Fibroblast of pulmonary artery (primary cell): ENCODE measurements at regions not wholly inside any gene's neighbourhood (a gene's known extent, or its start where the extent isn't known, plus 50 kb on each side); places are given as distances from the start of the nearest gene placed in this dataset.

Experiments
- DNase-seq: peaks from one replicate; pipeline ENCODE4 v3.0.0-alpha.2; 2010; ENCODE audit warnings: low read depth
- H3K4me3 ChIP-seq: replicated peaks from 2 replicates; pipeline ENCODE4 v1.5.1; 2011; ENCODE audit warnings: low read depth, mild to moderate bottlenecking, control low read depth, low read length, moderate library complexity
- CTCF ChIP-seq: IDR thresholded peaks from 2 replicates; pipeline ENCODE4 v1.5.1; 2011; ENCODE audit warnings: mild to moderate bottlenecking, control low read depth, low read length, inconsistent platforms; ENCODE audit errors: missing control alignments

DNA sequence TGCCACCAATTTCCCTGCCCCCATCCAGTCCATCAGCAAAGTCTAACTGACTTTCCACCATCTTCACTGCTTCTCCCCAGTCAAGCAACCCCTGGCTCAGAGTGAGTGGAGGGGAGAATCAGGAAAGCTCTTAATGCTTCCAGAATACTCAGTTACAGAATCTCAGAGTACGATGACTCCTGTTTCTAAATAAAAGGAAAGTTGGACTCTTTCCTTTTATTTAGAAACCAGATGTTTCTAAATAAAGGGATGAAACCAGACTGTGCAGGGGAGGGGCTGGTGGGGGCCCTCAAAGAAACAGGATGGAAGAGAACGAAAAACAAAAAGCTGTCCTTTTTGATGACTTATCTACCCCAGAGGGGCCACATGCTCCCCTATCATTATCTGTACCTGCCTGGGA is 85.2 kb upstream of the PPM1J start:
- no peak overlapping the region for H3K4me3 ChIP-seq
- TF ChIP-seq CTCF: no peak
- DNase-seq: no peak

- no peak for DNase-seq
- TF ChIP-seq CTCF: no peak
- H3K4me3 ChIP-seq: no peak overlapping the region
Measured at GRCh38 chr1:112798292-112798691, 83.2 kb upstream of the PPM1J start.

DNA sequence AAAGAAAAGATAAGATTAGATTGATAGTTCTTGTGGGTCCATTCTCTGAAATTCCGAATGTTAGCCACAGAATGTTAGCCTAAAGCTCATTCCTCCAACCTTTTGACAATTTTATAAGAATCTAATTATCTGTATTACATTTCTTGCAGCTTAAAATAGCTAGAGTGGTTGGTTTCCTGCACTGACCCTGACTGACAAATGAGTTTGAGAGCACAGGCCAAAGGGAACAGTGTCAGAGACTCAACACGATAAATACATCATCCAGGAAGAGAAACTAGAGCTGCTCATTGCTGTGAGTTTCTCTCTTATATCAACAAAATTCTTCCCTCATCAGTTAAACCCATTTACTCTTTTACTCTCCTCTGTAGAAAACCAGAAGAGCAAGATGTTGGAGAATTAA is 82.1 kb upstream of the PPM1J start:
- no peak for TF ChIP-seq CTCF
- no peak for DNase-seq

GRCh38 chr1:112794654-112795239 is 79.6 kb upstream of the PPM1J start:
- no peak overlapping the region for H3K4me3 ChIP-seq
- TF ChIP-seq CTCF: no peak
- DNase-seq: no peak

More for the DNA sequence above, 82.1 kb upstream of the PPM1J start:
- no peak overlapping the region for H3K4me3 ChIP-seq

DNA sequence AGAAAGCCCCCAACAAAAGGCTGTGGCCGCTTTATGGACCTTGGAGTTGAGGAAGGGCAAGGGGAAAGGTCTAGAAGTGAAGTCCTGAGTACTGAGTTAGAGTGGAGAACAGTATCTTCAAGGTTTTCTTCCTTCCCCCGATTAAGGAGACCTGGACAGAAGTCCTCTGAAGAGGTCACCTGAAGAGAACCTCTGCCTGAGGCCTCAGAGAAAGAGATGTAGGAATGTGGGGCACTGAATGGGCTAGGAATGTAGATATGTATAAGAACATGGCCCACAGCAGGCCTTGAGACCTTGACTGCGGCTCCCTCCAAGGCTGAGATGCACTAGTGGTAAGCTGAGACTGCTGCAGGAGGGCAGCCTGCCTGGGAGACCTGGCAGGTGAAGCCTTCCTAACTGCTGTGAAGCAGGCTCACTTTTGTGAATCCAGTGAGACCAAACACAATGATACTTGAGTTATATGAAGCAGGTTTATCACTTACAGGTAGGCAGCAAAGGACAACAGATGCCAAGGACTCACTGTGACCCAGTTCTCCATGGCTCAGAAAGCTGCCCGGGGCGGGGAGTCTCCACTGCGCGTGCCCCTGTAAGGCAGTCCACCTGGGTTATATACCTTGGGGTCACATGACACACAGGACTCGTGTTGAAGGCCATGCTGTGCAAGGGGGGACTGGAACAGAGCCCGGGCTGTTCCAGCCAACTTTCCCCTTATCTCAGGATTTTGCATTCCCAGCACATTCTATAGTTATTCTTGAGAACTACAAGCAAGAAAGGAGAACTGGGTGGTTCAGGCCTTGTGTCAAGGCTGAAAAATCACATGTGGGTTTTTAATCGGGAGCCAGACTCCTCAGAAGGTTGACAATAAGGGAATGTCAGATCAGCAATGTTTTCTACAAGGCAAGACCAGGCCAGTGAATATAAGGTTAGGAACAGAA is 78.8 kb upstream of the PPM1J start:
- TF ChIP-seq CTCF: no peak
- no peak overlapping the region for H3K4me3 ChIP-seq
- peak; percentile 35 for DNase-seq

GRCh38 chr1:112791723-112792104 is 76.6 kb upstream of the PPM1J start:
- DNase-seq: no peak
- H3K4me3 ChIP-seq: no peak overlapping the region
- TF ChIP-seq CTCF: no peak
